K562 (cell line): ENCODE measurements at regions not wholly inside any gene's neighbourhood (a gene's known extent, or its start where the extent isn't known, plus 50 kb on each side); places are given as distances from the start of the nearest gene placed in this dataset.

ENCODE experiments used
- ATAC-seq: fragments of 200-7000 bp; cut with Tn5 transposase; 3 replicates; pipeline ENCODE4 v1.9.1; 2020; ENCODE audit warnings: moderate library complexity
- BruUV-seq: library from RNA; stranded (reverse); fragments of 400-500 nt; replicated peaks from 2 replicates; lab custom pipeline; 2021; lab: Mats Ljungman, UMichigan
- CTCF ChIA-PET: fragments of 300-600 bp; formaldehyde crosslinking; extraction: SDS; loops from one replicate; lab custom pipeline; 2021; ENCODE audit warnings: low intra/inter-chr PET ratio; lab: Yijun Ruan, JAX
- POLR2A ChIA-PET: fragments of 300-600, 350-650 bp; sonication (Branson Sonifier 250); formaldehyde crosslinking; extraction: SDS; loops from one replicate; lab custom pipeline; 2021; ENCODE audit warnings: antibody characterized with exemption, inconsistent platforms; lab: Yijun Ruan, JAX
- DNase-seq, 4 experiments: peaks; one replicate each; pipeline versions ENCODE4 v3.0.0 to v3.0.0-alpha.2; 2011 to 2018; ENCODE audit warnings: low spot score in 3 of 4, mixed read lengths in 3 of 4; ENCODE audit errors: extremely low read depth in 1 of 4
- FAIRE-seq: peaks from 2 replicates; lab custom pipeline; 2011; peaks lifted over from hg19 to GRCh38; lab: Jason Lieb, UNC
- H2AFZ ChIP-seq: 2 replicates; pipeline ENCODE4 v1.6.0; 2011; ENCODE audit warnings: low read depth, low read length, control low read depth, inconsistent platforms
- H3K27ac ChIP-seq: fragments of 200-600 bp; 3 replicates; pipeline ENCODE4 v1.8.0; 2011; ENCODE audit warnings: low read depth, mild to moderate bottlenecking, control low read depth, inconsistent platforms, low read length, moderate library complexity, mixed read lengths; ENCODE audit errors: extremely low read depth
- H3K27me3 ChIP-seq, 2 experiments: fragments of 300-600 bp in 1 of 2; 2 replicates in 1 of 2; 3 replicates in 1 of 2; pipeline versions ENCODE4 v1.6.0 to v1.8.0; 2011; ENCODE audit warnings: inconsistent platforms in 2 of 2, low read length in 2 of 2, mild to moderate bottlenecking in 1 of 2, mixed read lengths in 1 of 2, moderate library complexity in 1 of 2; ENCODE audit not compliant: control insufficient read depth in 2 of 2, insufficient read depth in 2 of 2
- H3K36me3 ChIP-seq: fragments of 300-600 bp; 3 replicates; pipeline ENCODE4 v1.8.0; 2011; ENCODE audit warnings: mild to moderate bottlenecking, low read length, inconsistent platforms; ENCODE audit not compliant: control insufficient read depth, insufficient read depth
- H3K4me1 ChIP-seq, 2 experiments: fragments of 200-600 bp in 1 of 2; replicated peaks in 1 of 2; 2 replicates in 1 of 2; 3 replicates in 1 of 2; pipeline versions ENCODE4 v1.5.1 to v1.8.0; 2011; ENCODE audit warnings: inconsistent platforms in 2 of 2, low read length in 2 of 2, mild to moderate bottlenecking in 1 of 2, mixed read lengths in 1 of 2, moderate library complexity in 1 of 2; ENCODE audit not compliant: control insufficient read depth in 2 of 2, insufficient read depth in 2 of 2
- H3K4me2 ChIP-seq: 2 replicates; pipeline ENCODE4 v1.6.1; 2011; ENCODE audit warnings: low read length, control low read depth, inconsistent platforms, mixed read lengths; ENCODE audit not compliant: insufficient read depth
- H3K4me3 ChIP-seq: fragments of 200-600 bp; sonication (generic), shearing (Covaris generic); 2 replicates; pipeline ENCODE4 v1.5.1; 2016; ENCODE audit warnings: control low read depth, inconsistent platforms
- H3K79me2 ChIP-seq: fragments of 200-600 bp; 3 replicates; pipeline ENCODE4 v1.8.0; 2011; ENCODE audit warnings: low read length, inconsistent platforms; ENCODE audit not compliant: control insufficient read depth, insufficient read depth
- H3K9ac ChIP-seq, 2 experiments: 2 replicates each; pipeline versions ENCODE4 v1.6.0 to v1.6.1; 2011; ENCODE audit warnings: low read depth in 2 of 2, low read length in 2 of 2, control low read depth in 1 of 2, inconsistent platforms in 1 of 2, mild to moderate bottlenecking in 1 of 2, mixed read lengths in 1 of 2; ENCODE audit not compliant: insufficient read depth in 1 of 2
- H3K9me1 ChIP-seq: one replicate; pipeline ENCODE4 v1.6.0; 2011; ENCODE audit warnings: inconsistent platforms, mild to moderate bottlenecking, low read length, moderate library complexity; ENCODE audit not compliant: control insufficient read depth, insufficient read depth
- H3K9me3 ChIP-seq: replicated peaks from 2 replicates; pipeline ENCODE4 v1.5.1; 2011; ENCODE audit warnings: low read depth, low read length, inconsistent platforms; ENCODE audit not compliant: control insufficient read depth, insufficient read depth
- H4K20me1 ChIP-seq: replicated peaks from 2 replicates; pipeline ENCODE4 v1.6.1; 2011; ENCODE audit warnings: low read length, inconsistent platforms, mixed read lengths; ENCODE audit not compliant: control insufficient read depth, insufficient read depth
- EWSR1 ChIP-seq: fragments of 450-650 bp; IDR thresholded peaks from 2 replicates; pipeline ENCODE4 v1.6.1; 2018; ENCODE audit warnings: borderline replicate concordance, mild to moderate bottlenecking, low read depth, moderate library complexity; ENCODE audit not compliant: partially characterized antibody
- MAFF ChIP-seq: IDR thresholded peaks from 2 replicates; pipeline ENCODE4 v1.6.1; 2012; ENCODE audit warnings: low read length, improper control_type of control experiment
- MAFK ChIP-seq: IDR thresholded peaks from 2 replicates; pipeline ENCODE4 v1.6.1; 2011; ENCODE audit warnings: low read length, improper control_type of control experiment
- MXI1 ChIP-seq: IDR thresholded peaks from 2 replicates; pipeline ENCODE4 v1.6.1; 2011; ENCODE audit warnings: low read depth, mild to moderate bottlenecking, improper control_type of control experiment, low read length
- OTX1 ChIP-seq: fragments of 450-650 bp; formaldehyde crosslinking; IDR thresholded peaks from 2 replicates; pipeline ENCODE4 v1.4.0; 2022; ENCODE audit warnings: mild to moderate bottlenecking
- ZNF639 ChIP-seq, 2 experiments: fragments of 200-800 bp in 1 of 2; sonication (Bioruptor generic) in 1 of 2; sonication (generic) in 1 of 2; formaldehyde crosslinking in 1 of 2; IDR thresholded peaks in 1 of 2; conservative IDR thresholded peaks in 1 of 2; 2 replicates each; pipeline versions ENCODE4 v1.5.0 to v1.6.1; 2016 to 2020; ENCODE audit warnings: missing compliant biosample characterization in 1 of 2, missing genetic modification characterization in 1 of 2, missing genetic modification reagents in 1 of 2
- WGBS: fragments of 100-300 bp; shearing (Covaris generic); methylation state at CpG from one replicate; pipeline ENCODE4 v1.1.6; 2016; ENCODE audit warnings: low coverage, mixed read lengths; ENCODE audit not compliant: insufficient coverage; ENCODE audit errors: missing lambda C conversion rate; 5-methylcytosine and 5-hydroxymethylcytosine counted together
- in situ Hi-C: fragments of 300-500 bp; cut with MboI; formaldehyde crosslinking; loops from 4 replicates; pipeline ENCODE4 v1.15.0; 2018; ENCODE audit warnings: inconsistent platforms, mixed read lengths
- intact Hi-C: fragments of 100-400 bp; cut with micrococcal nuclease; formaldehyde crosslinking; loops from 2 replicates; pipeline ENCODE4 v1.14.2; 2022

GRCh38 chr5:100664140-100664539, 129.0 kb downstream of the FAM174A start:
- no peak for DNase-seq
- BruUV-seq: no TSS peak
- H3K27ac ChIP-seq: no peak overlapping the region
- no peak overlapping the region for H3K4me3 ChIP-seq
- no peak overlapping the region for H2AFZ ChIP-seq
- H3K4me1 ChIP-seq: no peaks in the 10 kb centered on the region
- no peaks in the 10 kb centered on the region for H4K20me1 ChIP-seq
- no peaks in the 10 kb centered on the region for H3K9me3 ChIP-seq
- no peak for TF ChIP-seq ZNF639 (CRISPR knock-in tag; conservative IDR thresholded peaks at IDR 0.05 in 1 of 2, IDR thresholded peaks at IDR 0.05 in 1 of 2)
- TF ChIP-seq MXI1: no peak
- TF ChIP-seq MAFF: peak; percentile 31; the same call in 1 of the 2 replicates
- TF ChIP-seq OTX1 (CRISPR knock-in tag): no peak
- no peak for TF ChIP-seq EWSR1
- TF ChIP-seq MAFK: peak; percentile 45
- intact Hi-C loops (no loop called here), in situ Hi-C loops (no loop called here)
- no peaks in the 10 kb centered on the region for H3K79me2 ChIP-seq
- H3K36me3 ChIP-seq: no peaks in the 10 kb centered on the region
- 30% methylated on average over 1 of the region's 1 CpG for WGBS
- no peaks in the 10 kb centered on the region for H3K9me1 ChIP-seq
- H3K9ac ChIP-seq: no peak overlapping the region
- no peaks in the 10 kb centered on the region for H3K27me3 ChIP-seq
- ATAC-seq: no peak
- POLR2A ChIA-PET: no interaction called here
- no peak overlapping the region for H3K4me2 ChIP-seq
- CTCF ChIA-PET: no interaction called here
- no peak for FAIRE-seq
